WTC11 (cell line): ENCODE measurements at regions not wholly inside any gene's neighbourhood (a gene's known extent, or its start where the extent isn't known, plus 50 kb on each side); places are given as distances from the start of the nearest gene placed in this dataset.

ENCODE experiments used
- ATAC-seq: fragments of 200-7000 bp; cut with Tn5 transposase; 2 replicates; pipeline ENCODE4 v1.10.0; 2021; ENCODE audit warnings: mild to moderate bottlenecking, moderate library complexity
- CTCF ChIA-PET: fragments of 300-600 bp; sonication (Branson Sonifier 250); formaldehyde crosslinking; loops from one replicate; lab custom pipeline; 2021; ENCODE audit warnings: antibody characterized with exemption; lab: Charles Lee
- POLR2A ChIA-PET: fragments of 350-600 bp; sonication (Branson Sonifier 250); formaldehyde crosslinking; loops from one replicate; lab custom pipeline; 2021; ENCODE audit warnings: antibody characterized with exemption; lab: Charles Lee
- DNase-seq: peaks from one replicate; pipeline ENCODE4 v3.0.0; 2021; ENCODE audit warnings: low spot score
- H3K27ac Mint-ChIP-seq: 2 replicates; pipeline ENCODE4 v1.8.0; 2021; ENCODE audit warnings: mixed read lengths
- H3K27me3 Mint-ChIP-seq: 2 replicates; pipeline ENCODE4 v1.8.0; 2021; ENCODE audit warnings: low read depth, mild to moderate bottlenecking, moderate library complexity, mixed read lengths
- H3K36me3 Mint-ChIP-seq: 2 replicates; pipeline ENCODE4 v1.8.0; 2021; ENCODE audit warnings: mixed read lengths
- H3K4me1 Mint-ChIP-seq: 2 replicates; pipeline ENCODE4 v1.8.0; 2022; ENCODE audit warnings: mixed read lengths
- H3K4me3 Mint-ChIP-seq: 2 replicates; pipeline ENCODE4 v1.8.0; 2021; ENCODE audit warnings: mild to moderate bottlenecking, moderate library complexity, mixed read lengths
- H3K9me3 Mint-ChIP-seq: 2 replicates; pipeline ENCODE4 v1.8.0; 2021; ENCODE audit warnings: mixed read lengths
- ATF1 ChIP-seq: sonication (generic); formaldehyde crosslinking; IDR thresholded peaks from 2 replicates; pipeline ENCODE4 v1.8.1; 2023; ENCODE audit warnings: mild to moderate bottlenecking, moderate library complexity, missing genetic modification reagents
- CBFB ChIP-seq: sonication (generic); formaldehyde crosslinking; IDR thresholded peaks from 2 replicates; pipeline ENCODE4 v1.8.1; 2022; ENCODE audit warnings: mild to moderate bottlenecking, low read depth, missing genetic modification reagents
- E2F1 ChIP-seq: sonication (generic); formaldehyde crosslinking; IDR thresholded peaks from 2 replicates; pipeline ENCODE4 v1.8.0; 2022; ENCODE audit warnings: mild to moderate bottlenecking, missing genetic modification reagents
- FOXJ3 ChIP-seq: sonication (generic); formaldehyde crosslinking; IDR thresholded peaks from 2 replicates; pipeline ENCODE4 v1.9.0; 2021; ENCODE audit warnings: missing genetic modification reagents, mild to moderate bottlenecking, borderline replicate concordance
- FOXP4 ChIP-seq: sonication (generic); formaldehyde crosslinking; IDR thresholded peaks from 2 replicates; pipeline ENCODE4 v1.8.0; 2022; ENCODE audit warnings: mild to moderate bottlenecking, missing genetic modification reagents
- GRHL2 ChIP-seq: fragments of 250-450 bp; sonication (Bioruptor Pico); IDR thresholded peaks from 2 replicates; pipeline ENCODE4 v1.8.0; 2022; ENCODE audit warnings: mild to moderate bottlenecking, moderate library complexity; ENCODE audit not compliant: insufficient replicate concordance, severe bottlenecking
- JUN ChIP-seq: sonication (generic); formaldehyde crosslinking; IDR thresholded peaks from 2 replicates; pipeline ENCODE4 v1.8.0; 2023; ENCODE audit warnings: mild to moderate bottlenecking, missing genetic modification reagents
- MXD4 ChIP-seq: fragments of 250-450 bp; sonication (Bioruptor Pico); IDR thresholded peaks from 2 replicates; pipeline ENCODE4 v1.8.0; 2021; ENCODE audit warnings: mild to moderate bottlenecking, moderate library complexity, borderline replicate concordance
- NFE2L1 ChIP-seq: sonication (generic); formaldehyde crosslinking; IDR thresholded peaks from 2 replicates; pipeline ENCODE4 v1.8.1; 2023; ENCODE audit warnings: missing genetic modification reagents
- NR2C2 ChIP-seq: sonication (generic); formaldehyde crosslinking; IDR thresholded peaks from 2 replicates; pipeline ENCODE4 v1.8.0; 2022; ENCODE audit warnings: mild to moderate bottlenecking, missing genetic modification reagents
- PRDM15 ChIP-seq: sonication (generic); formaldehyde crosslinking; IDR thresholded peaks from 2 replicates; pipeline ENCODE4 v1.8.0; 2022; ENCODE audit warnings: missing genetic modification reagents
- SOX15 ChIP-seq: fragments of 250-450 bp; sonication (Bioruptor Pico); IDR thresholded peaks from 2 replicates; pipeline ENCODE4 v1.9.0; 2021; ENCODE audit warnings: mild to moderate bottlenecking
- TEAD1 ChIP-seq: sonication (generic); formaldehyde crosslinking; IDR thresholded peaks from 2 replicates; pipeline ENCODE4 v1.8.0; 2022; ENCODE audit warnings: mild to moderate bottlenecking, missing genetic modification reagents
- ZMAT4 ChIP-seq: fragments of 250-450 bp; sonication (Bioruptor Pico); IDR thresholded peaks from 2 replicates; pipeline ENCODE4 v1.9.0; 2021; ENCODE audit warnings: mild to moderate bottlenecking
- ZNF121 ChIP-seq: sonication (generic); formaldehyde crosslinking; IDR thresholded peaks from 2 replicates; pipeline ENCODE4 v1.8.0; 2023; ENCODE audit warnings: missing genetic modification reagents
- ZNF138 ChIP-seq: sonication (generic); formaldehyde crosslinking; conservative IDR thresholded peaks from 2 replicates; pipeline ENCODE4 v1.8.1; 2022; ENCODE audit warnings: mild to moderate bottlenecking, moderate library complexity, missing genetic modification reagents
- ZNF416 ChIP-seq: fragments of 250-450 bp; sonication (Bioruptor Pico); IDR thresholded peaks from 2 replicates; pipeline ENCODE4 v1.9.0; 2021; ENCODE audit warnings: mild to moderate bottlenecking, inconsistent platforms
- ZSCAN18 ChIP-seq: fragments of 250-450 bp; sonication (Bioruptor Pico); IDR thresholded peaks from 2 replicates; pipeline ENCODE4 v2.1.2; 2022; ENCODE audit warnings: mild to moderate bottlenecking, moderate library complexity

- CTCF ChIA-PET: no interaction called here
- DNase-seq (no peak), ATAC-seq (no peak)
- H3K27me3 Mint-ChIP-seq: peaks cover 10% of the 10 kb centered on the region
- no peak for TF ChIP-seq JUN (CRISPR knock-in tag)
- POLR2A ChIA-PET: no interaction called here
- H3K9me3 Mint-ChIP-seq: peaks cover 7% of the 10 kb centered on the region; the same call in 1 of the 2 replicates
- H3K27ac Mint-ChIP-seq: no peak overlapping the region
- H3K4me3 Mint-ChIP-seq: no peak overlapping the region
- no peaks in the 10 kb centered on the region for H3K36me3 Mint-ChIP-seq
- H3K4me1 Mint-ChIP-seq: peaks cover 40% of the 10 kb centered on the region
These were observed 406.5 kb downstream of the LPIN1 start for GRCh38 chr2:12152888-12153287.

- TF ChIP-seq ZNF138 (CRISPR knock-in tag) (no peak), NFE2L1 (CRISPR knock-in tag) (no peak), ATF1 (CRISPR knock-in tag) (no peak), CBFB (CRISPR knock-in tag) (no peak), GRHL2 (CRISPR knock-in tag) (no peak), NR2C2 (CRISPR knock-in tag) (no peak), ZNF416 (CRISPR knock-in tag) (no peak), FOXP4 (CRISPR knock-in tag) (no peak), MXD4 (no peak), ZSCAN18 (CRISPR knock-in tag) (no peak)
- TF ChIP-seq, all 79 proteins: peak for 0
- Mint-ChIP-seq H3K27me3 (peaks cover 10% of the 10 kb centered on the region), H3K4me1 (peaks cover 34% of the 10 kb centered on the region), H3K36me3 (no peaks in the 10 kb centered on the region), H3K4me3 (no peak overlapping the region), H3K9me3 (peaks cover 9% of the 10 kb centered on the region; the same call in 1 of the 2 replicates), H3K27ac (no peak overlapping the region)
- CTCF ChIA-PET: no interaction called here
- POLR2A ChIA-PET: no interaction called here
- ATAC-seq (no peak), DNase-seq (no peak)
These were observed 409.0 kb downstream of the LPIN1 start for GRCh38 chr2:12155303-12156051.

- DNase-seq (no peak), ATAC-seq (no peak)
- no peak overlapping the region for H3K4me3 Mint-ChIP-seq
- TF ChIP-seq TEAD1 (CRISPR knock-in tag): no peak
- TF ChIP-seq SOX15 (CRISPR knock-in tag): no peak
- TF ChIP-seq E2F1 (CRISPR knock-in tag): no peak
- TF ChIP-seq ZMAT4 (CRISPR knock-in tag): no peak
- no peak for TF ChIP-seq ZNF121 (CRISPR knock-in tag)
- no peak for TF ChIP-seq PRDM15 (CRISPR knock-in tag)
- no peak for TF ChIP-seq FOXJ3 (CRISPR knock-in tag)
- ChIA-PET CTCF (interaction anchor here (0.5 kb wide), 1 partner anchor 107 kb away, joined by 6 read pairs; no protein-coding TSS in a partner anchor), POLR2A (no interaction called here)
- no peak overlapping the region for H3K27ac Mint-ChIP-seq
- H3K4me1 Mint-ChIP-seq: peaks cover 34% of the 10 kb centered on the region
- peaks cover 7% of the 10 kb centered on the region for H3K27me3 Mint-ChIP-seq
- H3K9me3 Mint-ChIP-seq: peaks cover 9% of the 10 kb centered on the region; the same call in 1 of the 2 replicates
- no peaks in the 10 kb centered on the region for H3K36me3 Mint-ChIP-seq
These were observed 409.9 kb downstream of the LPIN1 start for GRCh38 chr2:12156349-12156748.
